ENCODE measurements at regions not wholly inside any gene's neighbourhood (a gene's known extent, or its start where the extent isn't known, plus 50 kb on each side); places are given as distances from the start of the nearest gene placed in this dataset.

DNA sequence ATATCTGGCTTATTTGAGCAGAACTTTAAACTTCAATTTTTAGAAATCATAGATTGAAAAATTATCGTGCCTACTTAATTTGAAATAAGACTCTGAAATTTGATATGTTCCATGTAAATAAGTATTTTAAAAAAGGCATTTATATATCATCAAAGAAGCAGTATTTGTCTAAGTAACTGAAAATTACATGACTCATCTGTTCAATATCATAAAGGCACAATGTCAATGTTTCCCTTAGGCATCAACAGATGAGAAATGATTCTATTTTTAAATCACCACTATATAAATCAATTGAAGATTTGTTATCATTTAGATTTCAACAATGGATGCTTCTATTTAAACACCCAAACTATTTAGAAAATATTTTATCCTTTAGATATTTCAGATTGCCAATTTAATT is 142.9 kb upstream of the POU5F2 start:
- Histone ChIP-seq H3K36me3 (no peaks in the 10 kb centered on the region), H3K27ac (no peak overlapping the region), H3K4me1 (peaks cover 0 to 5% of the 10 kb centered on the region in 2 donors), H3K4me3 (replicated peaks in 1 of 3) (no peak overlapping the region), H3K27me3 (no peaks in the 10 kb centered on the region), H3K9me3 (no peaks in the 10 kb centered on the region)
- no peak for DNase-seq
- WGBS, 2 donors: 97 to 99% methylated on average over 1 of the region's 1 CpG
- intact Hi-C loops (cut with DNase I): no loop called here
- TF ChIP-seq CTCF (IDR thresholded peaks at IDR 0.05) (no peak), POLR2A (IDR thresholded peaks at IDR 0.05) (no peak)

DNA sequence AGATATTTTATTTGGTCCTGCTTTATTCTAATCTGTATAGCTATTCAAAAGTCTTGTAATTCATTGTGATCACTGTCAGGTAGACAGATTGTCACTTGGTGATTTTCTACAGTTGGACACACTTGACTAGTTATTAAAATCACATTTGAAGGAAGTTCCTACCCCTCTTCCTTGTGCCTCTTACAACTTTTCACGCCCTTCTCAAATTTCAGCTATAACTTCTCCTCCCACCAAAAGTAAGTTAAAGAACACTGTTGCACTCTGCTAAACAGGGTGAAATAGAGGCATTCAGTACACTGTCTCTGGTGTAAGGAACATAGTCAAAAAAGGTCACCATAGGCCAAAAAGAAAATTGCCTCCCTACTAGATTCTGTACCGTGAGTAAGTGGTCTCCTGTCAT is 142.1 kb upstream of the POU5F2 start:
- Histone ChIP-seq H3K9me3 (no peaks in the 10 kb centered on the region), H3K27ac (no peak overlapping the region), H3K36me3 (no peaks in the 10 kb centered on the region), H3K27me3 (no peaks in the 10 kb centered on the region), H3K4me3 (replicated peaks in 1 of 3) (no peak overlapping the region), H3K4me1 (peaks cover 0 to 5% of the 10 kb centered on the region in 2 donors)
- TF ChIP-seq CTCF (IDR thresholded peaks at IDR 0.05) (no peak), POLR2A (IDR thresholded peaks at IDR 0.05) (no peak)
- intact Hi-C loops (cut with DNase I): no loop called here
- 73 to 79% methylated on average over 2 of the region's 2 CpGs for WGBS, 2 donors
- no peak for DNase-seq

DNA sequence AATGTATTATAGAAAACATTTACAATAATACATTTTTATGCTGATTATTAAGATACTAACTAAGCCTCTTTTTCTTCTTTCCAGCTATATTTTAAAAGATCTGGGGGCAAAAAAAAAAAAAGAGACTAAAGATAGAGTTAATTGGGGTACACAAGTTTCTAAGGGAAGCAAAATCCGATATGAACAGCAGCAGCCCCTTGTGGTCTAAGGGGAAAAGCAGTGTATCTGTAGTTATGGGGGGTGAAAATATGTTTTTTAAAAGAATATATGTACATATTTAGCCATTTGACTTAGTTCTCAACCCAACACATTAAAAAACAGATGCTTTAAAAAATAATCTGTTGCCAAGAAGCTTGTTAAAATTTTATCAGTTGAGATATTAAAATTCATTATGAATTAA is 134.3 kb upstream of the POU5F2 start:
- H3K4me1 ChIP-seq: no peaks in the 10 kb centered on the region
- 83 to 86% methylated on average over 1 of the region's 1 CpG for WGBS, 2 donors
- no peak overlapping the region for H3K4me3 ChIP-seq (replicated peaks in 1 of 3)
- no peaks in the 10 kb centered on the region for H3K27me3 ChIP-seq
- H3K27ac ChIP-seq: no peak overlapping the region
- TF ChIP-seq CTCF (IDR thresholded peaks at IDR 0.05): no peak
- no peak for TF ChIP-seq POLR2A (IDR thresholded peaks at IDR 0.05)
- intact Hi-C loops (cut with DNase I): no loop called here
- no peaks in the 10 kb centered on the region for H3K9me3 ChIP-seq
- DNase-seq: no peak
- no peaks in the 10 kb centered on the region for H3K36me3 ChIP-seq

DNA sequence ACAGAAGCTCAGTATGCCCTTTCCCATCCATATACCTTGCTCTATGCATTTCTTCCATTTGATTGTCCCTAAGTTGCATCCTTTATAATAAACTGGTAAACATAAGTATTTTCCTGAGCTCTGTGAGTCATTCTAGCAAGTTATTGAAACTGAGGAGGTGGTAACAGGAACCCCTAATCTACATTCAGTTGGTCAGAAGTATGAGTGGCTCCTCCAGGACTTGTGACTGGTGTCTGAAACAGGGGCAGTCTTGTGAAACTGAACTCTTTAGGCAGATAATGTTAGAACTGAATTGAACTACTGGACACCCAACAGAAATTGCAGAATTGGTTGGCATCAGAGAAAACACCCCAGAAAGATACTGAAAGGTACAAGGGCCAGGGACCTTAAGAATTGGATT is 133.1 kb upstream of the POU5F2 start:
- intact Hi-C loops (cut with DNase I): no loop called here
- H3K4me3 ChIP-seq (replicated peaks in 1 of 3): no peak overlapping the region
- no peaks in the 10 kb centered on the region for H3K27me3 ChIP-seq
- DNase-seq: no peak
- H3K27ac ChIP-seq: no peak overlapping the region
- no peaks in the 10 kb centered on the region for H3K9me3 ChIP-seq
- TF ChIP-seq POLR2A (IDR thresholded peaks at IDR 0.05): no peak
- TF ChIP-seq CTCF (IDR thresholded peaks at IDR 0.05): no peak
- no peaks in the 10 kb centered on the region for H3K4me1 ChIP-seq
- no peaks in the 10 kb centered on the region for H3K36me3 ChIP-seq

GRCh38 chr5:93874080-93874479 is 132.7 kb upstream of the POU5F2 start:
- Histone ChIP-seq H3K4me1 (no peaks in the 10 kb centered on the region), H3K36me3 (no peaks in the 10 kb centered on the region), H3K27ac (no peak overlapping the region), H3K9me3 (no peaks in the 10 kb centered on the region), H3K27me3 (no peaks in the 10 kb centered on the region), H3K4me3 (replicated peaks in 1 of 3) (no peak overlapping the region)
- no peak for DNase-seq
- intact Hi-C loops (cut with DNase I): no loop called here
- TF ChIP-seq CTCF (IDR thresholded peaks at IDR 0.05) (no peak), POLR2A (IDR thresholded peaks at IDR 0.05) (no peak)
- 74 to 93% methylated on average over 1 of the region's 1 CpG for WGBS, 2 donors
